CD4-positive, alpha-beta T cell treated with Interleukin-2 at 100 ng/mL for 4 hours (primary cell): ENCODE measurements at regions not wholly inside any gene's neighbourhood (a gene's known extent, or its start where the extent isn't known, plus 50 kb on each side); places are given as distances from the start of the nearest gene placed in this dataset.

Experiments
- DNase-seq: peaks from one replicate; pipeline ENCODE4 v3.0.0-alpha.2; 2020; ENCODE audit warnings: low spot score

- no peak for DNase-seq
Observed at GRCh38 chr5:125176005-125176390, 429.6 kb upstream of the ZNF608 start.

GRCh38 chr5:125177340-125177739 is 430.9 kb upstream of the ZNF608 start:
- no peak for DNase-seq

- DNase-seq = no peak
Observed at GRCh38 chr5:125179612-125180011, 433.2 kb upstream of the ZNF608 start.

- no peak for DNase-seq
Observed at GRCh38 chr5:125180231-125180829, 433.9 kb upstream of the ZNF608 start.

GRCh38 chr5:125181159-125181558 is 434.7 kb upstream of the ZNF608 start:
- DNase-seq = no peak

GRCh38 chr5:125181955-125182354 is 435.5 kb upstream of the ZNF608 start:
- no peak for DNase-seq

- no peak for DNase-seq
Observed at GRCh38 chr5:125185740-125186139, 439.3 kb upstream of the ZNF608 start.

- no peak for DNase-seq
Observed at GRCh38 chr5:125186911-125187375, 440.5 kb upstream of the ZNF608 start.

- no peak for DNase-seq
Observed at GRCh38 chr5:125189531-125189941, 443.1 kb upstream of the ZNF608 start.

GRCh38 chr5:125190232-125191087 is 444.0 kb upstream of the ZNF608 start:
- no peak for DNase-seq

- DNase-seq = no peak
Observed at GRCh38 chr5:125194883-125195282, 448.4 kb upstream of the ZNF608 start.

- DNase-seq = no peak
Observed at GRCh38 chr5:125196481-125197111, 450.2 kb upstream of the ZNF608 start.

- DNase-seq = no peak
Observed at GRCh38 chr5:125197321-125197720, 450.9 kb upstream of the ZNF608 start.

GRCh38 chr5:125198270-125198974 is 452.0 kb upstream of the ZNF608 start:
- DNase-seq = no peak

GRCh38 chr5:125199373-125199772 is 452.9 kb upstream of the ZNF608 start:
- DNase-seq = no peak

- no peak for DNase-seq
Observed at GRCh38 chr5:125199968-125200865, 453.8 kb upstream of the ZNF608 start.

GRCh38 chr5:125200866-125201373 is 454.5 kb upstream of the ZNF608 start:
- no peak for DNase-seq

- DNase-seq = no peak
Observed at GRCh38 chr5:125201446-125202052, 455.1 kb upstream of the ZNF608 start.

GRCh38 chr5:125202353-125202752 is 455.9 kb upstream of the ZNF608 start:
- DNase-seq = no peak

- DNase-seq = no peak
Observed at GRCh38 chr5:125202871-125203438, 456.5 kb upstream of the ZNF608 start.
